ENCODE measurements at regions not wholly inside any gene's neighbourhood (a gene's known extent, or its start where the extent isn't known, plus 50 kb on each side); places are given as distances from the start of the nearest gene placed in this dataset.

- TF ChIP-seq CTCF (IDR thresholded peaks at IDR 0.05), result no peak
- no peak for TF ChIP-seq POLR2A (IDR thresholded peaks at IDR 0.05)
These were observed 133.0 kb upstream of the FUT8 start for GRCh38 chr14:65279510-65279909.
